Effector CD8-positive, alpha-beta T cell (primary cell): ENCODE measurements at regions not wholly inside any gene's neighbourhood (a gene's known extent, or its start where the extent isn't known, plus 50 kb on each side); places are given as distances from the start of the nearest gene placed in this dataset.
"Not testable (repeated sequence)": the region's sequence is repeated elsewhere in the genome, so short reads cannot be mapped to it uniquely, and the experiment has no call there.

ENCODE experiments used
- DNase-seq: peaks from one replicate; lab custom pipeline; 2025; lab: John Stamatoyannopoulos, UW

- DNase-seq: no peak
These were observed 191.5 kb downstream of the MCHR2 start for GRCh38 chr6:99802396-99803031.

- no peak for DNase-seq
These were observed 185.0 kb downstream of the MCHR2 start for GRCh38 chr6:99808992-99809391.

- DNase-seq: no peak
These were observed 183.7 kb downstream of the MCHR2 start for GRCh38 chr6:99810295-99810694.

- no peak for DNase-seq
These were observed 182.9 kb downstream of the MCHR2 start for GRCh38 chr6:99810942-99811620.

- no peak for DNase-seq
These were observed 182.4 kb downstream of the MCHR2 start for GRCh38 chr6:99811636-99812035.

GRCh38 chr6:99813565-99813964 is 180.5 kb downstream of the MCHR2 start:
- DNase-seq: no peak

GRCh38 chr6:99814230-99814928 is 179.6 kb downstream of the MCHR2 start:
- DNase-seq: no peak

- DNase-seq: no peak
These were observed 177.2 kb downstream of the MCHR2 start for GRCh38 chr6:99816795-99817194.

- DNase-seq: no peak
These were observed 175.9 kb downstream of the MCHR2 start for GRCh38 chr6:99818161-99818560.

GRCh38 chr6:99819853-99820252 is 174.2 kb downstream of the MCHR2 start:
- DNase-seq: no peak

- DNase-seq: no peak
These were observed 172.9 kb downstream of the MCHR2 start for GRCh38 chr6:99821164-99821563.

GRCh38 chr6:99822741-99823512 is 171.1 kb downstream of the MCHR2 start:
- no peak for DNase-seq

- not testable (repeated sequence) for DNase-seq
These were observed 170.3 kb downstream of the MCHR2 start for GRCh38 chr6:99823513-99824235.

GRCh38 chr6:99833034-99833433 is 161.0 kb downstream of the MCHR2 start:
- DNase-seq: no peak

- DNase-seq: no peak
These were observed 157.6 kb downstream of the MCHR2 start for GRCh38 chr6:99836471-99836870.

GRCh38 chr6:99838607-99839006 is 155.4 kb downstream of the MCHR2 start:
- DNase-seq: no peak

- no peak for DNase-seq
These were observed 152.7 kb downstream of the MCHR2 start for GRCh38 chr6:99841297-99841696.

- DNase-seq: no peak
These were observed 148.0 kb downstream of the MCHR2 start for GRCh38 chr6:99846006-99846405.

- DNase-seq: no peak
These were observed 143.2 kb downstream of the MCHR2 start for GRCh38 chr6:99850841-99851240.

- DNase-seq: no peak
These were observed 142.0 kb downstream of the MCHR2 start for GRCh38 chr6:99852031-99852430.

- DNase-seq: no peak
These were observed 127.0 kb downstream of the MCHR2 start for GRCh38 chr6:99867026-99867425.
